ENCODE measurements at regions not wholly inside any gene's neighbourhood (a gene's known extent, or its start where the extent isn't known, plus 50 kb on each side); places are given as distances from the start of the nearest gene placed in this dataset.
A peak's percentile ranks its signal among the peaks of the same experiment; 100 is the strongest.
"Not testable (repeated sequence)": the region's sequence is repeated elsewhere in the genome, so short reads cannot be mapped to it uniquely, and the experiment has no call there.

DNA sequence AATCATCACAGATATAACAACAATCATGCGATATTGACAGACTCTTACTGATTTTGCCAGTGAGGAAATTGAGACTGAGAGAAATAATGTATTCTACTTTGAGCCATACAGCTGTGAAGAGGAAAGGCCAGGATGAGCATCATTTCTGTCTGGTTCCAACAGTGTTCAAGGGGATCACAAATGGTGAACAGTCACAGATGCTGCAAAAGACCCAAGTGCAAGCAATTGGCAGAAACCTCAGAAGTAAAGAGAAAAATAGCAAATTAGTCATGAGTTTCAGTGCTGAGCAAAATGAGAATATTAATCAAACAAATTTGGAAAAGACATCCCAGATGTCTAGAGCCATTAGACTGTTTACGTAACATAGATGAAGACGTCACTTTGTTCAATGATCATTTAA lies 114.1 kb downstream of the RAB38 start:
- no peak for DNase-seq

DNA sequence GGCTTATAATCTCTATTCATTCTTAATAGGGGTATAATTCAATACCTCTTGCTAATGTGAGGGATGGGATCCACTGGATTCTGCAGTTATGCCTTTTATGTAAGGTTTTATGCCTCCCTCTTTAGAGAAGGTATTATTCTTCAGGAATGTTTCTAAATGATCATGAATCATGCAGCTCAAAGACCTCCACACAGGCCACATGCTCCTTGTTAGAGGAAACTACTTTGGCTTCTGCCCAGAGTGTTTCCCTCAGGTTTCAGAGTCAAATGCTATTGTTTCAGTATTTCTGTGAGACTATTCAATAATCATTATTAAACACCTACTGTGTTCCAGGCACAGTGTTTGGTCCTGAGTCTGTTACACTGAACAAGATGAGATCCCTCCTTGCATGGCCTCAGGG lies 115.9 kb downstream of the RAB38 start:
- no peak for DNase-seq

DNA sequence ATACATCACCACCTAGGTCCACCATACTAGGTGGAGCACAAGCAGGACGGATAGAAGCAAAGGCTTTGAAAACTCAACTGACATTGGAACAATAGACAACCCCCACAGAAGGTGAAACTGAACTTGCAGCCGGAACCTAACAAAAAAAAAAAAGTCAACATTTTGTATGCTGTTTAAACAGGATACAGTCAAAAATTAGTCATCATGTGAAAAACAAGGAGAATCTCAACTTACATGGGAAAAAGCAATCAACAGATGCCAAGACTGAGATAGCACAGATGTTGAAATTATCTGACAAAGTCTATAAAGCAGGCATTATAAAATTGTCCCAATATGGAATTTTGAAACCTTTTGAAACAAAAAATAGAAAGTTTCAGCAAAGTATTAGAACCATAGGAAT lies 123.8 kb downstream of the RAB38 start:
- no peak for DNase-seq

DNA sequence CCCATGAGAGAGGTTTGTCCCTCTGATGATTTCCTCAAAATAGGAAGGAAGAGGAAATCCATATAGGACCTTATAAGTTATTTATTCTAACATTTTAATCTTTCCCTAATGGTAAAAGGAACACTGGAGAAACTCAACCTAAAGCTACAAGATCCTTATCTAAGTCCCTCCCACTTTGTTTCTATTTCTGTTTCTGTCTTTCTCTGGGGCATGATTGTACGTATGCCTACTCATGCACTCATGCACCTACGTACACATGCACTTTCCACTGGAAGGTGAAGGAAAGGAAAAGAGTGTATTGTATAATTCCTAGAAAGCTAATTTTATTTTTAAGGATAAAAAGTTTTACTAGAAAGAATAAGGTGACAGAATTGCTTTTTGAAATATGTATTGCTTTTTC lies 125.0 kb downstream of the RAB38 start:
- DNase-seq = no peak

DNA sequence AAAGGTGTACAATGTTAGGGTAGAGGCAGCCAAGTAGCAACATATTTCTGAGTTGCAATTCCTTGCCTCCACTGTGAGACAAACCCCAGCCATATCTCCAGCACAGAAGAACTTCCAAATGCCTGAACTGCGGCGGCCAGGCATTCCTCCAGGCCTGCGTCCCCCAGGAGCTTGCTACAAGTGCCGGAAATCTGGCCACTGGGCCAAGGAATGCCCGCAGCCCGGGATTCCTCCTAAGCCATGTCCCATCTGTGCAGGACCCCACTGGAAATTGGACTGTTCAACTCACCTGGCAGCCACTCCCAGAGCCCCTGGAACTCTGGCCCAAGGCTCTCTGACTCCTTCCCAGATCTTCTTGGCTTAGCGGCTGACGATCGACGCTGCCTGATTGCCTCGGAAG lies 130.0 kb downstream of the RAB38 start:
- not testable (repeated sequence) for DNase-seq

DNA sequence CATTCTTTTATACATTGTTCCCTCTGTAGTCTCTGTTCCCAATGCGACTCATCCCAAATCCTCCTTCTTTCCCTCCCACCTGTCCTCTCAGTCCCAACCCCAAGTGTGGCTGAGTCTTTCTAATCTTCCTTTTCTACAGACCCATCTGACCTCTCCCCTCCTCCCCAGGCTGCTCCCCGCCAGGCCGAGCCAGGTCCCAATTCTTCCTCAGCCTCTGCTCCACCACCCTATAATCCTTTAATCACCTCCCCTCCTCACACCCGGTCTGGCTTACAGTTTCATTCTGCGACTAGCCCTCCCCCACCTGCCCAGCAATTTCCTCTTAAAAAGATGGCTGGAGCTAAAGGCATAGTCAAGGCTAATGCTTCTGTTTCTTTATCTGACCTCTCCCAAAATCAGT lies 130.6 kb downstream of the RAB38 start:
- not testable (repeated sequence) for DNase-seq

DNA sequence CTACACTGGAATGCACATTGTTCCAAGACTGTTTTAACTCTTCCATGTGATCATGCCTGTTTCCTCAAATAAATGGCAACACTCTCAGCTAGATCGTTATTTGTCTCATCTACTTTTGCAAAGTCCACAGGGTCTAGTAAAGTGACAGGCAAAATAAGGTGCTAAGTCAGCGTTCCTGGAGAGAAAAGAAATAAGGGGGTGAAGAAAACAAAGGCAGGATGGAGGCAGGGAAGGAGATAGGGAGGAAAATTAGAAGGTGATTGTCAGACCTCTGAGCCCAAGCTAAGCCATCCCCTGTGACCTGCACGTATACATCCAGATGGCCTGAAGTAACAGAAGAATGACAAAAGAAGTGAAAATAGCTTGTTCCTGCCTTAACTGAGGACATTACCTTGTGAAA lies 132.1 kb downstream of the RAB38 start:
- no peak for DNase-seq

DNA sequence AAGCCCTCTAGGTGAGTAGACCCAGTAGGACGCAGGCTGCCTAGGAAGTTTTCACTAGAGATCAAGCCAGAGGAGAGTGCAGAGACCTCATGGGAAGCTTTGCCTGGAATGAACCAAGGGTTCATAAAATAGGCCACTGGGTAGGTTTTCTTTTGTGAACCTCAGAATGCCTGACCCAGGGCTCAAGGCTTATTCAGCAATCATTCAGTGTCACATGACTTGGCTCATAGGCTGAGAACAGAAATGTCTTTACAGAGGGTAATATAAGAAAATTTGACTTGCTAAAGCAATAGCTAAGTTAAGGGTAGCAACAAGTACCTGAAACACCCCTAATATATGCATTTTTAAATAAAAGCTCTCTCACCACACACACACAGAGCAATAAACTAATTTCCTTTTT lies 132.6 kb downstream of the RAB38 start:
- DNase-seq = no peak

DNA sequence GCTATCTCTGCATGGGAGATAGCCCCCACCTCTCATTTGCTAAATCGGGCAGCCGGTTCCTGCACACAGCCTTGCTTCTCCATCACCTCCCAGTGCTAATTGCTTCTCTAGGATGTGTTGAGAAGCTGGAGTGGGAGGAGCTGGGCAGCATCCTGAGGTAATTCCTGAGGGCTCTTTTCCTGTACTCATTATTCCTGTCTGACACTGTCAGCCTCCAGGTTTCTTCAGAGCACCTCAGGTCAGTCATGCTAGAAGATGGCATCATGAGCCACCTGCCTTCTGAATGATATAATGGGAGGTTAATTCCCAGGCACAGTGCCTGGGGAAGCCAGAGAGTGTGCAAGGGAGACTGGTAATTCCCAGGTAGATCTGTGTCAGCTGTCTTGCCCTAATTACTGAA lies 133.0 kb downstream of the RAB38 start:
- no peak for DNase-seq

DNA sequence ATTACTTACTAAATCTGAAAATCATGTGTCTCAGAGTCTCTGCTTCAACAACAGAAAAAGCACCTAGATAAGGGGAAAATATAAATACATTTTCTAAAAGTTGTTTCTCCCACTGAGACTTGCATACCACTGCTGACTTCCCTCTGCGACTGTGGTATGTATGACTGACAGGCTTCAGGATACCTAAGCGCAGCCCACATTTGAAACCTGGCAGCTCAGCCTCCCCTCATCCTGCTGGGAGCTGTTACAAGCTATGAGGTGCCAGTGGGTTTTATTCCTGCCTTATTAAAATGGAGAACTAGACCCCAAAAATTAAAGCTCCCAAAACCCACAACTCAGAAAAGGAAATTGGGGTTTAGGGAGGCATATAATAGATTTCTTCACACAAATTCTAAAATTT lies 133.6 kb downstream of the RAB38 start:
- DNase-seq = no peak

DNA sequence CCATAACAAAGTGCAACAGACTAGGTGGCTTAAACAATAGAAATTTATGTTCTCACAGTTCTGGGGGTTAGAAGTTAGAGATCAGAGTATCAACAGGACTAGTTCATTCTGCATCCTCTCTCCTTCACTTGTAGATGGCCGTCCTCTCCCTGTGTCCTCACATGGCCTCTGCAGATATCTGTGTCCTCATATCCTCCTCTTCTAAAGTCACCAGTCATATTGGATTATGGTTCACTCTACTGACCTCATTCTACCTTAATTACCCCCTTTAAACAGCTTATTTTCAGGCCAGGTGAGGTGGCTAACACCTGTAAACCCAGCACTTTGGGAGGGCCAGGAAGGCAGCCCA lies 135.1 kb downstream of the RAB38 start:
- no peak for DNase-seq

DNA sequence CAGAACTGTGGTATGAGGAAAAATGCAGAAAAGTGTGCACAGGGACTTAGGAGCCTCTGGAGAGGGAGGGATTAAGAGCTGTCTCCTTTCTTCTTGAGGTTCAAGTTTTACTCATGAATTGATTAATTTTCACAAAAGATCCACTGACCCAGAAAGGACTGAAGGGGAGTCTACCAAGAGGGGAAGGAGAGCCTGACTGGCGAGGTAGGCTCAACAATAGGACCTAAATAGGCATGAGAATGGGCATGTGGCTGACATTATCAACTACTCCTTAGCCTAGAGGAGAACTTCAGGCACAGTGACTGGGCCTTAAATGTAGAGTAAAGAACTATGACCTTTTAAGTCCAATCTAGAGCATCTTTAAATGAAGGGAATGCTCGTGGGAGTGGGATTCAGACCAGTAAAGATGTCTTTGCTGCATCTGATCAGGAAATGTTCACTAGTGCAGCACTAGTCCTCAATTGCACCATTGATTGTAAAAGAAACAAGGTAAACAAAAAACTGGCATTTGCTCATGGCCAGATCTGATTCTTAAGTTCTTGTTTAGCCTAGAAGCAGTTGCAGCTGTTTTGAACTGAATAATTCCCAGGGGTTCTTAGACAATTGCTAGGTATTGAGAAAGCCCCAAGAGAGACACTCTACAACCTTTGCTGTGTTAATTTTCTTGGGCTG lies 135.6 kb downstream of the RAB38 start:
- no peak for DNase-seq

DNA sequence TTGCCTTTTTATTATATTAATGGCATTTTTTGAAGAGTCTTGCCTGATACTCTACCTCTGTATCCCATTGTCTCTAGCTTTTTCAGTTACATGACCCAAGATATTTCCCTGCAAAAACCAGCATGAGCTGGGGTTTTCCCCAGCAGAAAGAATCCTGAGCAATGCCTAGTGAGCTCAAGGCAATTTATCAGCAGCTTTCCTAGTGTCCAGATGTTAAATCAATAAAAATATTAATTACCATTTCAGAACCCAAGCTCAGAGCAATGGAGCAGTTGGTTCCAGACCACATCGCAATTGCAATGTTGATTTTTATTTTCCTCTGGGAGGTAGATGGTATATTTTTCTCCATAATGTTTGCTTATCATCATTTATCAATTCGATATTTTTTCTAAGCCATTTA lies 137.2 kb downstream of the RAB38 start:
- DNase-seq = no peak

DNA sequence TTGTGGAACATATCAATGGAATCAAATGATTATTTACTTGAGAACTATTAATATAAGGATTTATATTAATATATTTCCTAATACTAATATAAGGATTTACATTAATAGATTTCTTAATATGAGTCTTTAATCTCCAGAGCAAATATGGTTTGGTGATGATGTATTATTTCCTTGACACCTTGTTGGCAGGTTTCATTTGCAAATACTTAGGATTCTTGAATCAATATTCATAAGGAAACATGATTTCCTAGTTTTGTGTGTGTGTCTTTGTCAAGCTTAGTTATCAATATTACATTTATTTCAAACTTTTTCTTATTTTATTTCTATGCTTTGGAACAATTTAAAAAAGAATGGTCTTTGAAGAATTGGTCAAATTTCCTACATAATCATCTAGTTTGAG lies 138.5 kb downstream of the RAB38 start:
- DNase-seq = no peak

DNA sequence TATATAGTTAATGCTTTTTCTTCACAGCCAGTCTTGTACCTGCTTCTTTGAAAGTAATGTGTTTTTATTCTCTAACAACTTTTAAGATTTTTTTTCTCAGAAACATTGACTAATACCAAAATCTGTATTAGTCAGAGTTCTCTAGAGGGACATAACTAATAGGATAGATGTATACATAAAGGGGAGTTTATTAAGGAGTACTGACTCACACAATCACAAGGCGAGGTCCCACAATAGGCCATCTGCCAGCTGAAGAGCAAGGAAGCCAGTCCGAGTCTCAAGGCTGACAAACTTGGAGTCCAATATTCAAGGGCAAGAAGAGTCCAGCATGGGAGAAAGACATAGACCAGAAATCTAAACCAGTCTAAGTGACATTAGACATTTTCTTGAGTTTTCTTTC lies 140.0 kb downstream of the RAB38 start:
- no peak for DNase-seq

DNA sequence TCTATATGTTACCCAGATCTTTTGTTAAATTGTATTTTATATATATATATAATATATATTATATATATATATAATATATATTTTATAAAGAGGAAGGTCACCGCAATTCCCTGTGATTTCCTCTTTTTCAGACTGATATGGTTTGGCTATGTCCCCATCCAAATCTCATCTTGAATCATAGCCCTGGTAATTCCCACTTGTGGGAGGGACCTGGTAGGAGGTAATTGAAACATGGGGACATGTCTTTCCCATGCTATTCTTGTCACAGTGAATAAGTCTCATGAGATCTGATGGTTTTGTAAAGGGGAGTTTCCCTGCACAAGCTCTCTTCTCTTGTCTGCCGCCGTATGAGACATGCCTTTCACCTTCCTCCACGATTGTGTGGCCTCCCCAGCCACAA lies 157.6 kb downstream of the RAB38 start:
- DNase-seq = no peak

DNA sequence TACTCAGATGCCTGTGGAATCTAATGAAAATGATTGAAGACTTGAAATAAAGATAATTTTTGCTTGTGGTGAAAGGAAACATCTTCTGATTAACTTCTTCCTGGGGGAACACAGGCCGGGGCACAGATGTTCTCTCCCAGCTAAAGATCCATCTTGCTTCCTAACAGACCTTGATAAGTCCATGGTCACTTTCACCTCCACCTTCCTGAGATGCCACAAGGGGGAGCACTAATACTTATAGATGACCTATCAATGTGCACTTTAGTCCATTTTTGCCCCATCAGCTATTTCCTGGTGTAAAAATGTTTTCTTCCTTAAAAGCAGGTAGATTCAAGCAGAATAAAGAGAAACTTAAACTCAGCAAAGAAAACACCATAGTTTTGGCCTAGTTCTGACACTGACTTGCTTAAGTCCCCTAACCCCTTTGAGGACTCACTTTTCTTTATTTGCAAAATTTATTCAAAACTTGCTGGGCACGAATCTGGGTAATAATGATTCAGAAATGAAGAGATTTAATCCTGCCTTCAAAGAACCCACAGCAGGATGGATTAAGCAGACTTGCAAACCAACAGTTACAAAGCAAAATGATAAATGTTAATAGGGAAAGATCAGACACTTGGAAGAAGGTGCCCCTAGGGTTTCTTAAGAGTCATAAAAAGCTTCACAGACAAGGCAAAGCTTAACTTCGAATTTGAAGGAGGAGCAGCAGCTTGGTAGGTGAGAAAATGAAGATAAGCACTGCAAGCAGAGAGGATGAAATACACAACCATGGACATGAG lies 158.7 kb downstream of the RAB38 start:
- DNase-seq = peak; percentile 73 to 80

DNA sequence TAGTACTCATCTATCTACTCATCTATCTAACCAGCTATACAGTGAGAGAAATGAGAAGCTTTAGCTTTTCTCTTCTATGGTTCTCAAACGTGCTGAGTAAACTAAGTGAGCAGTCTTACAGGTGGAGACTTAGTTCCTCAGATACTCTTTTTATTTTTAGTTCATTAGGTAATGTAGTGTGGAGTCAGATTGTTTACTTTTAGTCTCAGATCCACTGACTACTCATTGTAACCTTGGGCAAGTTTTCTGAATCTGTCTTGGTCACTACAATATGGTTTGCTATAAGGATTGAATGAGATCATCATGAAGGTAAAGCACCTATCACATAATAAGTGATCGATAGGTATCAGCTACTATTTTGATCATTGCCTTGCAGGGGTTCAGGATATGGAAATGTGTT lies 160.1 kb downstream of the RAB38 start:
- DNase-seq = no peak

DNA sequence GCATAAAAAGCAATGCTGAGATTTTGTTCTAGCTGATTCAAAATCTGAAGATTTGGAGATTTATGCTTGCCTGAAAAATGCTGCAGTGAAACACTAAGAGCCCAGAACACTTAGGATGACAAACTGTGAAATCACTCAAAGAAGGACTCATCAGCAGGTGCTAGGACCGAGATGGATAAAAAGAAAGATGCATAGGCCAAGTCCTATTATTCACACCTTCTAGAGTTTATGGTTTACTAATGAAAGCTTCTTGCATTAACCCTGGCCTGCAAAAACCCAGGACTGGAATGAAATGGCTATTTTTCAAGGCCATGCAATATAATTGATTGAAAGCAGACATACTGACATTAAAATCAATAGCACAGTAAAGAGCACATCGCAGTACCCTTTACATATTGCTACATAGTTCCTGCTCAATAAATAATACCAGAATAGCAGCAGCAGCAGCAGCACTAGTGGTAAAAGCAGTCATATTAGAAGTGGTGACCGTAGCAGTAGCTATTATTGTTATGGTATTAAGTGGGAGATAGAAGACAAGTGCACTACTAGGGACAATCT lies 161.7 kb downstream of the RAB38 start:
- DNase-seq = no peak

DNA sequence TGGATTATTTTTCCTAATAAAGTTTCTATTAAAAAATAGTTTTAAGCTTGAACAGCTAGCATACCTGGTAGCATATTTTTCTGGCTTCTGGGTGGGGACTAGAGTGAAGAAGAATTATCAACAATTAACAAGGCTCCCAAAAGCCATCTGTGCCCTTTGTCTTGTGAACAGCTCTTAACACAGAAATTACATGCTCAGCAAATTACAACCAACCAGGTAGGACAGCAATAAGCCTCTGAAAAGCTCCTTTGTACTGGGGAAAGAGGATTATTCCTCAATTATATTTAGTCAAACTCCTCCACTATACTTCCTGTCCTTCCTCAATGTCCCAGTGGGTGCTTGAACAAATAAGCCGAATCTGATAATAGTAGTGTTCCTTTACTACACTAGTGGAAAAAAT lies 162.8 kb downstream of the RAB38 start:
- DNase-seq = no peak

DNA sequence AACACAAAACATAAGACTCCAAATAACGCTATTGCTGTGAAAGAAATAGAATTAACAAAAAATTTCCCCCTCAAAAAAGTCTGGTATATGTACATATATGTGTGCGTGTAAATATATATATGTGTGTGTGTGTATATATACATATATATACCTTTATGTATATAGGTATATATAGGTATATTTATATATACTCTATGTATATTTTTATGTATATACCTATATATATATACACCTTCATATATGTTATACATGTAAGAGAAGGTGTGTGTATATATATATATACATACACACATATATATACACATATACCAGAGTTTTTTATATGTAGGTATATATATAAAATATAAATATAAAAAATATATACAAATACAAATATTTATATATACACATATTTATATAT lies 199.2 kb downstream of the RAB38 start:
- DNase-seq = no peak

DNA sequence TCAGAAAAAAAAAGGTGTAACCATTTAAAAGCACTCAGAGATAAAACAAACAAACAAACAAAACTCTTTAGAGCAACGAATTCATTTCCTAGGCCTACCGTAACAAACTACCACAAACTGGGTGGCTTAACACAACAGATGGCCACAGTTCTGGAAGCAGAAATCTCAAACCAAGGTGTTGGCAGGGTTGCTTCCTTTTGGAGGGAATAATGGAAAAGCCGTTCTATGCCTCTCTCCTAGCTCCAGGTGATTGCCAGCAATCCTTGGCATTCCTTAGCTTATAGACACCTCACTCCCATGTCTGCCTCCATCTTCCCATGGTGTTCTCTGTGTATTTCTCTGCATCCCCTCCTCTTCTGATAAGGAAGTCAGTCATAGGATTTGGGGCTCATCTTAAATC lies 200.4 kb downstream of the RAB38 start:
- DNase-seq = no peak

DNA sequence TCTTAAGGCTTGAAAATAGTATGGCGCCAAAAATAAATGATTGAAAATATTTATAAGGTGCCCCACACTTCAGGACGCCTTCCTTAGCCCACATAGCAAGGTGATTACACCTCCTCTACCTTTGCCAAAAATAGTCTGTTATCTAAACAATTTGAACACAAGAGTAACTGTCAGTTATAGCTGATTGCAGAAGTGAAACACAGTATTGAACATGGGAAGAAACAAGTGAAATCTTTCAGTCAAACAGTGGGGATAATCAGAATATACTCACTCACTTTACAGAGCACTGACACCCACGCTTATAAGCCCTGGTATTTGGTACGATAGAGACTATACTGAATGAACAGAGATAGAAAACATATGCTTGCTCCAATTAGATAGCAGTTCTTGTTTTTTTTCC lies 203.1 kb downstream of the RAB38 start:
- no peak for DNase-seq

DNA sequence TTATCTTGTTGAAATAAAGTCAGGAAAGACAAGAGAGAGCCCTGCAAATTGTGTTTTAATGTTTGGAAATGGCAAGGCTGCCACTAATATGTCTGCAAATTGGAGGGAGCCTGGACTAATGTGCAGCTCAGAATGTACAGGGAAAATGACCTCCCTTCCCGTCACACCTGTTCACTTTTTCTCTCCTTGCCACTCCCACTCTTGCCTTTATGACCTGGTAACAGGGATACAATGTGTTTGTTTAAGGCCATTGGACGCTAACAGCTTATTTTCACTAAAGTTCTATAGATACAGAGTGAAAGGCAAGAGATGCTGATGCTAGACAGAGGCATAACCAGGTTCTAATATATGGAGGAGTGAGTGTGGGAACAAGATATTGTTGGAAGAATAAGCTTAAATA lies 203.9 kb downstream of the RAB38 start:
- DNase-seq = no peak

DNA sequence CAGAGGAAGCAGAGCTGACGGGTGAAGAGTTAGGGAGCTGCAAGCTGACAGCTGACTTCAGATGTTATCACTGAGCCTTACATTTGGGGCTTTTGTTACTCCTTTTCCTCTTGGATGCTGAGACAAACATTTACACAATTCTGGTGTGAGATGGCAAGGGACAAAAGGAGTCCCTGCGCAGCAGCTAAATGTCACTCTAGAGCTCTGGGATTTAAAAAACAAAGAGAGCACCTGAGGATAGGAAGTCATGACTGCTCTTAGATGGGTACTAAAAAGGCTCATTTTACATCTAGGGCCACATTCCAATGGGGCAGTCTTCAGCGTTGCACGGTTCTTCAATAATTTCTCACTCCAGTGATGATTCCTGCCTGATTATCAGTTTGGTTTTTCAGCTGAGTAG lies 204.5 kb downstream of the RAB38 start:
- no peak for DNase-seq
